Choroid plexus epithelial cell (primary cell): ENCODE measurements at regions not wholly inside any gene's neighbourhood (a gene's known extent, or its start where the extent isn't known, plus 50 kb on each side); places are given as distances from the start of the nearest gene placed in this dataset.

Experiments used
- DNase-seq: peaks from one replicate; pipeline ENCODE4 v3.0.0-alpha.2; 2010; ENCODE audit warnings: low read depth
- H3K4me3 ChIP-seq: 2 replicates; pipeline ENCODE4 v1.5.1; 2011; ENCODE audit warnings: low read depth, mild to moderate bottlenecking, control low read depth, low read length, moderate library complexity
- CTCF ChIP-seq: conservative IDR thresholded peaks from 2 replicates; pipeline ENCODE4 v1.5.1; 2011; ENCODE audit warnings: low read depth, mild to moderate bottlenecking, control low read depth, inconsistent platforms, low read length, moderate library complexity

DNA sequence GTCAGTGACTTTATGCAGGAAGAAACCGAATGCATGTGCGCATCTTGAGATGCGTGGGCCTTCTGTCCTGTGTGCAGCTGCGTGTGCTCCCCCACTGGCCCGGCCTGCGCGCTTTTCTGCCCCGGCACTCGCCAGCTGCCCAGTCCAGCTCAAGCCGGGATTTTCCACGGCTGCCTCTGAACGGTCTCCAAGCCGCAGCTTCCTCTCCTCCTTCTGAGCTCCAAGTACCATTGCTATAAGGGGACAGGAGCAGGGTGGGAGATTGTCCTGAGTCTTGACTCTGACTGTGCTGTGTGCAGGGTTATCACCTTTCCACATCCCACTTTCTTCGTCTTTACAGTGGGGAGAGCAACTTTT lies 302.8 kb downstream of the THBS2 start:
- TF ChIP-seq CTCF, result no peak
- DNase-seq, result no peak
- H3K4me3 ChIP-seq, result no peak overlapping the region

DNA sequence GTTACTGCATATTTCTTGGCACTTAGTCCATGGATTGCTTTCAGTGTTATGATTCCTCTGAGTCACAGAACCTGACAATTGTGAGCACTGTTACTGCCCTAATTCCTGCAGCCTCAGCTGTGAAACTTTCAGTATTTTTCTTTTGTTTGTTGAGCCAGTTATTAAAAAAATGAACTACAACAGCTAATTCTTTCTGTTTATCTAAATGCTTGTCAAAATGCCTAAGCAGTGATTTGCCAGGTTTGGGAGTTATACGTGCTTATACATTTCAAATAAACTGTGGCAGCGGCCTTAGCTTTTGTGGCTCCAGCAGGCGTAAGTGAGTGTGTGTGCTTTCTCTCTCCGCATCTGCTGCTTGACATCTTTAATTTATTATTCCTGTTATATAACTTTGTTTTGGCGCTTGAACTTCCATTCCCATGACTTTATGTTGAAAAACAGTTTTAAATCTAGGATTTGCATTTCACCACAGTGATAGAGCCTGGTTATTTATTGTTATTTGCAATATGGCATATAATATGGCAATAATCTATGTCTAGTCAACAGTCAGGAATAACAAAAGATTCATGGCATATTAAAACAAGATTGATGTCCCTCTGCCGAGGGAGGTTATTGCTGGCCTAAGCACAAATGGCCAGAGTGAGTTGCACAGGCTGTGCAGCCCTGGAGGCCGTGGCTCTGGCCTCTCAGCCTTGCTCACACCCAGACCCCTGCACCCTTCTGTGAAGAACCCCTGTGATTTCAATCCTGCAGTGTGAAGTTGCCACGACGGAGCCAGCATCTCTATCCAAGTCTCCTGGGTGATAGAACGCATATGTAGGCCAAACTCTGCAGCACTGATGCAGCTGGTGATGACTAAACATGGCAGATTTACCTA lies 303.4 kb downstream of the THBS2 start:
- peak; percentile 38 for DNase-seq
- TF ChIP-seq CTCF, result no peak
- H3K4me3 ChIP-seq, result no peak overlapping the region

- no peak for TF ChIP-seq CTCF
- DNase-seq, result no peak
- H3K4me3 ChIP-seq, result no peak overlapping the region
Observed at GRCh38 chr6:168948990-168949531, 304.6 kb downstream of the THBS2 start.

GRCh38 chr6:168948002-168948401 lies 305.6 kb downstream of the THBS2 start:
- no peak overlapping the region for H3K4me3 ChIP-seq
- DNase-seq, result no peak
- no peak for TF ChIP-seq CTCF

DNA sequence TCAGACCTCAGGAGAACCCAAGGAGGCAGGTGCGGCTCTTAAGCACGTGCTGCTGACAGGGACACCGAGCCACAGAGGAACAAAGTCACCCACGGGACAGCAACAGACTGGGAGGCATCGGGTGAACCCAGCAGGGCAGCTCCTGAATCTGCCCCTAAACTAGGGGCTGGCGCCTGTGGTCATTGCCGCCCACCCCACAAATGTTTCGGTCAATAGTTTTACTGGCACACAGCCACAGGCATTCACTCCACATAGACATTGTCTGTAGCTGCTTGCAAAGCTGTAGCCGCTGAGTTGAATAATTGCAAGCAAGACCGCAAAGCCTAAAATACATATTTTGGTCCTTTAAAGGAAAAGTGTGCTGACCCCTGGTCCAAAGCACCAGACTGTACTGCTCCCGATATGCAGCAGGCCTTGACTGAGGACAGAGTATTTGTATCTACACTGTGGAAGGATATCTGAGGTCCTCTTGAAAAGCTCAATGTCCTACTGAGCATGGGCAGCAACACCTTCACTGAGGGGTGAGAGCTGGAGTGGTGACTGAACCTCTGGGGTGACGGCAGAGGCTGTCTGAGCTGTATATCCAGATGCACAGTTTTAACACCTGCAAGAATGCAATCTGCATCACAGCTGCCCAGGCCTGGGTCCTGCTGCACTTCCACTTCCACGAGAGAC lies 310.3 kb downstream of the THBS2 start:
- no peak for DNase-seq
- TF ChIP-seq CTCF, result no peak
- no peak overlapping the region for H3K4me3 ChIP-seq

- TF ChIP-seq CTCF, result no peak
- H3K4me3 ChIP-seq, result no peak overlapping the region
- DNase-seq, result no peak
Observed at GRCh38 chr6:168942646-168943045, 311.0 kb downstream of the THBS2 start.

- DNase-seq, result no peak
- no peak overlapping the region for H3K4me3 ChIP-seq
- no peak for TF ChIP-seq CTCF
Observed at GRCh38 chr6:168941036-168941435, 312.6 kb downstream of the THBS2 start.
